LNCaP clone FGC (cell line): ENCODE measurements at regions not wholly inside any gene's neighbourhood (a gene's known extent, or its start where the extent isn't known, plus 50 kb on each side); places are given as distances from the start of the nearest gene placed in this dataset.

Experiments used
- DNase-seq: peaks from one replicate; pipeline ENCODE4 v3.0.0-alpha.2; 2011; ENCODE audit warnings: low read depth
- H3K4me3 ChIP-seq: 2 replicates; pipeline ENCODE4 v1.5.1; 2011; ENCODE audit warnings: mild to moderate bottlenecking, low read depth, low read length, control low read depth
- TF ChIP-seq, protein P1 (sequence below): IDR thresholded peaks from 2 replicates; pipeline ENCODE4 v1.5.1; 2012; ENCODE audit warnings: mild to moderate bottlenecking; ENCODE audit not compliant: control insufficient read depth, insufficient read depth; ENCODE audit errors: extremely low read depth

DNA sequence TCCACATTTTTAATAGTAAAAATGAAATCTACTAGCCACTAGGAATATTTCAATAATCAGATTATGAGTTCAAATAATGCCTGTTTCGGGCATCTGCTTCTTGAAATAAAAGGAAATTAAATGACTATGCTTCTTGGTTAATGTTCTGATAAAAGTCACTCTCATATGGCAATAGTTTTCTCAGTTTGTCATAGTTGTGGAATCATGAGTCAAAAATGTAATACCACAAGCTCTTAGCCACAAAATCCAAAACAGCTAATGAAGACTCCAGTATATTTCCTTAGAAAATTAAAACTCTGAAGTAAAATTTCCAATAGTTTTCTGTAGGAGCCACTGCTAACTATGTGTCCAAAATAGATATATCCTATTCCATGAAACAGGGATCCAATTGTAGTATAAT lies 676.3 kb upstream of the CDH8 start:
- TF ChIP-seq, protein P1, sequence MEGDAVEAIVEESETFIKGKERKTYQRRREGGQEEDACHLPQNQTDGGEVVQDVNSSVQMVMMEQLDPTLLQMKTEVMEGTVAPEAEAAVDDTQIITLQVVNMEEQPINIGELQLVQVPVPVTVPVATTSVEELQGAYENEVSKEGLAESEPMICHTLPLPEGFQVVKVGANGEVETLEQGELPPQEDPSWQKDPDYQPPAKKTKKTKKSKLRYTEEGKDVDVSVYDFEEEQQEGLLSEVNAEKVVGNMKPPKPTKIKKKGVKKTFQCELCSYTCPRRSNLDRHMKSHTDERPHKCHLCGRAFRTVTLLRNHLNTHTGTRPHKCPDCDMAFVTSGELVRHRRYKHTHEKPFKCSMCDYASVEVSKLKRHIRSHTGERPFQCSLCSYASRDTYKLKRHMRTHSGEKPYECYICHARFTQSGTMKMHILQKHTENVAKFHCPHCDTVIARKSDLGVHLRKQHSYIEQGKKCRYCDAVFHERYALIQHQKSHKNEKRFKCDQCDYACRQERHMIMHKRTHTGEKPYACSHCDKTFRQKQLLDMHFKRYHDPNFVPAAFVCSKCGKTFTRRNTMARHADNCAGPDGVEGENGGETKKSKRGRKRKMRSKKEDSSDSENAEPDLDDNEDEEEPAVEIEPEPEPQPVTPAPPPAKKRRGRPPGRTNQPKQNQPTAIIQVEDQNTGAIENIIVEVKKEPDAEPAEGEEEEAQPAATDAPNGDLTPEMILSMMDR = no peak

DNA sequence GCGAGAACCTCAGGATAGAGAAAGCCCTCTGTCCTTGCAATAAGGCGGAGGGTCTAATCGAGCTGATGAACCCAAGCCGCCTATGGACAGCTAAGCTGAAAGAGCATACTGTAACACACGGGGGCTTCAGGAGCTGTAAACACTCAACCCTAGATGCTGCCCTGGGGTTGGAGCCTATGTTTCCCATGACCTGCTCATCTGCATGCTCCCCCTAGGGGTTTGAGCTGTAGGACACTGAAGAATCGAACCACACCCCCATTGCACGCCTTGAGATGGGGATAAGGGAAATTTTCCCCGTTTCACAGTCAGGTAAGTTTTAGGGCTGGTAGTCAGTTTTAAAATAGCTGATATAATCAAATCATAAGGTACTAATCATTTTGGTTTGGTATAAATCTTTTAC lies 675.6 kb upstream of the CDH8 start:
- no peak for DNase-seq
- H3K4me3 ChIP-seq = no peak overlapping the region
- TF ChIP-seq, protein P1 = no peak

More for the DNA sequence above, 676.3 kb upstream of the CDH8 start:
- no peak for DNase-seq
- no peak overlapping the region for H3K4me3 ChIP-seq

DNA sequence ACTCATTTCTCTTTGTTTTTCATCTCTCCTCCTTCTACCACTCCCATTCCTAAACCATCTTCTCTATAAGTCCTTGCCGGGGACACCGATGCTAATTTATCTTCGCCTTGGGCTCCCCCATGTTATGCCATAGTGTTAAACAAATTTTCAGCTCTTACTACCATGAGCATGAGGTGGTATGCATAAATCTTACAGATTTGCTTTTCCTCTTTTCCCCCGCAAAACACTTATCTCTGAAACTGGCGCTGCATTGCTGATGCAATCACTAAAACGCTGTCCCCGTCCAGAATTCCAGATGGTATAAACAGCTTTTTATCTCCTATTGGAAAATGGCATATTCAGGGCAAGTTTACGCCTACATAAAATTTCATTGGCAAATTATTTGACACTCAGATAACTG lies 673.6 kb upstream of the CDH8 start:
- no peak overlapping the region for H3K4me3 ChIP-seq
- TF ChIP-seq, protein P1 = no peak
- no peak for DNase-seq

DNA sequence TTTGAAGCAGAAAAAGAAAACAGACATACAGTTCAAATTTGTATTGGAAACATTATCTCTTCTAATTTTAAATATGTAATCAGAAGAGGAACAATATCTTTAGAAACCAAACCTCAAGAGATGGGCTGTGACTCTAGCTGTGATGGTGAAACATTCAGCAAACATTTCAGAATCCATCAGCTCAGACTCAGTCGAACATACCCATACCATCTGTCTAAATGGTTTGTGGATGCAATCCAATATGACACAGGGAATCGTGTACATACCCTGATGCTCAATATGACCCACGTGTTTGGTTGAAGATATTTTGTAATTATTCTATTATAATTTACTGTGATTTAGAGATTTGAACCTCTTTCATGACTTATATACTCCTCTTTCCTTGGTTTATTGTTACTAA lies 665.2 kb upstream of the CDH8 start:
- DNase-seq = no peak
- H3K4me3 ChIP-seq = no peak overlapping the region
- TF ChIP-seq, protein P1 = no peak

DNA sequence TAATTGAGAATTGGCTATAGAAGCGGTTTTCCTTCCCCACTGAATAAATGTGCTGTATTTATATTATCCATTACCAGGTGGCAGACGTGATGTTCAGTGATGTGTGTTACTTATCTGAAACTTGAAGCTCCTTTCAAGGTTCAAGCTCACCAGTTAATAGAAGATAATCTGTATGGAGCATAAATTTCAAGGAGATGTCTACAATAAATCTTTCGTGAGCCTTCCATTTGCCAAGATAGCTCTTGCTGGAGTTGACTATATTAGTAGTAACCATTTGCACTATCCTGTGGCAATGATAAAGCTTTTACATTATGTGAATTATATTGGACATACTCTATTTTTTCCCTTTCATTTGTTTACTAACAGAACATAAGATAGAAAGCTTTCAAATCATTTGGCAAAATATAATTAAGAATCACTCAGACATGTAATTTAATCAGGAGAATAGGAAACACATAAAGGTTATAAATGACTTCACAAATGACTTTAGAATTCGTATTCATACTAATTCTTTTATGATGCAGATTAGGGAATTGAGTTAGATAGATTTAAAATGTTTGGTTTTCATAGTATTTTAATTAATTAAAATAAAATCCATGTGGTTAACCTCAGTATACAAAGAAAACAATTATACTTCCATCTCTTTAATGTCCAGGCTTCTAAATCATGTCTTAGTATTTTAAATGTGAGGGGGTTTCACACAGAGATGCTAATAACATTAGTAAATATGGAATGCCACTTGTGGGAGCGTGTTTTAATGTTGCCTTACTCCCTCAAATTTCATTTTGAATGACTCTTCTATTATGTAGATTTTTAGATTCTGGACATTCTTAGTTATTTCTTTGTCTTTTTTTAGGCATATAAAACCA lies 664.4 kb upstream of the CDH8 start:
- no peak overlapping the region for H3K4me3 ChIP-seq
- TF ChIP-seq, protein P1 = no peak
- DNase-seq = no peak

DNA sequence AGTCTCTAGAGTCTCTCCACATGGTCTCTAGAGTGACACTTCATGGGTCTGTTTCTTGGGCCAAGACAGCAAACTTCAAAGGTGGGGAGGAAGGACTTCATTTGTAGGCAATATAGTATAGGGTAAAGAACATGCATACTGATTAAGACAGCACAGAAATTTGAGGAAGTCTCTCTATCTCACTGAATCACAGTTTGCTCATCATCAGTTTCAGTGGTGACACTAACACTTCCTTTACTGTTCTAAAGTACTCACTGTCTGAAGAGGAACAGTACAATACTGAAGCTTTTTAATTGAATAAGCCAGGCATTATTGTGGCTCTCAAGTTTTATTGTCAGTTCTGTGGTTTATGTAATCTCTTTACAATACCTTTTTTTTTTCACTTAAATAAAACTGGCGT lies 656.4 kb upstream of the CDH8 start:
- TF ChIP-seq, protein P1 = no peak
- no peak for DNase-seq
- H3K4me3 ChIP-seq = no peak overlapping the region

DNA sequence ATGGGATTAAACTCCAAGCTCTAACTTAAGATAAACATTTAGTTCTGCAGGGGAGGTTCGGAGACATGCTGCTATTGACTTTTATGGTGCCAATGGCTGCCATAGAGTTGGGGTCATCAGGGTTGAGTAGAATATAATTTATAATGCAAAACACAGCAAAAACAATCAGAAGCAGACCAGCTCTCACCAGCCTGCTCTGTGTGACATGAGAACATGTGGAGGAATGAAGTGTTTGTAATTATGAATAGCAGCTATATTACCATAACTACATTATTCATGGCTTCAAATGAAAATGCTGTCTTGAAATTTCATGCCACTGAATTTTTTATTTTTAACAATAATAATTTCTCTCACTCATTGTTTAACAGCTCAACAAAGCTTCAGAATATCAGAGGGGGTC lies 645.6 kb upstream of the CDH8 start:
- no peak for DNase-seq
- H3K4me3 ChIP-seq = no peak overlapping the region
- TF ChIP-seq, protein P1 = no peak
